Glutamatergic neuron (in vitro differentiated cells): ENCODE measurements at regions not wholly inside any gene's neighbourhood (a gene's known extent, or its start where the extent isn't known, plus 50 kb on each side); places are given as distances from the start of the nearest gene placed in this dataset.
"Not testable (repeated sequence)": the region's sequence is repeated elsewhere in the genome, so short reads cannot be mapped to it uniquely, and the experiment has no call there.

Experiments used
- DNase-seq: peaks from one replicate; pipeline ENCODE4 v3.0.0; 2022
- H3K27ac Mint-ChIP-seq: one replicate; pipeline ENCODE4 v1.8.0; 2020; ENCODE audit warnings: mild to moderate bottlenecking, mixed read lengths, inconsistent platforms; ENCODE audit not compliant: unreplicated experiment
- H3K27me3 Mint-ChIP-seq: one replicate; pipeline ENCODE4 v1.8.0; 2020; ENCODE audit warnings: mild to moderate bottlenecking, moderate library complexity, mixed read lengths, inconsistent platforms; ENCODE audit not compliant: unreplicated experiment
- H3K36me3 Mint-ChIP-seq: one replicate; pipeline ENCODE4 v1.8.0; 2020; ENCODE audit warnings: mild to moderate bottlenecking, mixed read lengths, inconsistent platforms; ENCODE audit not compliant: unreplicated experiment
- H3K4me1 Mint-ChIP-seq: one replicate; pipeline ENCODE4 v1.8.0; 2020; ENCODE audit warnings: mild to moderate bottlenecking, low read depth, mixed read lengths, inconsistent platforms; ENCODE audit not compliant: unreplicated experiment
- H3K4me3 Mint-ChIP-seq: one replicate; pipeline ENCODE4 v1.8.0; 2020; ENCODE audit warnings: mild to moderate bottlenecking, mixed read lengths, inconsistent platforms; ENCODE audit not compliant: unreplicated experiment
- H3K9me3 Mint-ChIP-seq: one replicate; pipeline ENCODE4 v1.8.0; 2020; ENCODE audit warnings: mild to moderate bottlenecking, moderate library complexity, mixed read lengths, inconsistent platforms; ENCODE audit not compliant: unreplicated experiment
- TF ChIP-seq, protein P1 (sequence below): fragments of 200-600 bp; sonication (generic); IDR thresholded peaks from one replicate; pipeline ENCODE4 v1.5.0; 2021; ENCODE audit not compliant: partially characterized antibody, unreplicated experiment

DNA sequence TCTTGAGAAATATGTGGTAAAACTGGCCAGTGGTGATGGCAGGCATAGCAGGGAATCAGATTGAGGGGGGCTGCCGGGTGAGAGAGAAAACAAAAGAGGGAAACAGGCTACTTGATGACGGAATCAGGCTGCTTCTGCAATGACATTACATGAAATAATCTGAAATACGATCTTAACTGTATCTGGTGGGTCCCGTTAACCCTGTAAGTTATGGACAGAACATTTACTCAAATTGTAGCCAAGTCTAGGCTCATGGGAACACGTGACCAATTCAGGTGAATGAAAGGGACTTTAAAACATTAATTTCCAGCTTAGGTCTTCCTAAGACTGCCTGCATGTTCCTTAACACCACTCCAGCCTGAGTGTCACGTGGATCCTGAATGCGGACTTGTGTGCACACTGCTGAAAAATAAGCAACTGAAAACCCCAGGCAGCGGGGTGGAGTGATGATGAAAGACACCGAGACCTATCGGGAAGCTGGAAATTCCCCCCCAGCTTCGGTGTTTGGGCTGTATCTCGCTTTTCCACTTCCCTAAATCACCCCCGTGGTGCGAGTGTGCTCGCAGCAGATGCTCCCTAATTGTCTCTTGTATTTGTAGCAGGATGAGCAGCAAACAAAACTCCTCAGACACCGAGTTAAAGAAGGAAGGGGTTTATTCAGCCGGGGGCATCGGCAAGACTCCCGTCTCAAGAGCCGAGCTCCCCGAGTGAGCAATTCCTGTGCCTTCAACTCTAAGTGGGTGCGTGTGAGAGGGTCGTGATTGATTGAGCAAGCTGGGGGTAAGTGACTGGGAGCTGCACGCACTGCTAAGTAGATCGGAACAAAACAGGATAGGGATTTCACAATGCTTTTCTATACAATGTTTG is 145.0 kb upstream of the GRK3 start:
- Mint-ChIP-seq H3K4me3 (peak overlapping the region; percentile 55), H3K36me3 (peaks cover 6% of the 10 kb centered on the region), H3K27me3 (peaks cover 24% of the 10 kb centered on the region), H3K9me3 (peaks cover 11% of the 10 kb centered on the region), H3K27ac (no peak overlapping the region), H3K4me1 (peaks cover 9% of the 10 kb centered on the region)
- DNase-seq, result no peak
- TF ChIP-seq, protein P1, sequence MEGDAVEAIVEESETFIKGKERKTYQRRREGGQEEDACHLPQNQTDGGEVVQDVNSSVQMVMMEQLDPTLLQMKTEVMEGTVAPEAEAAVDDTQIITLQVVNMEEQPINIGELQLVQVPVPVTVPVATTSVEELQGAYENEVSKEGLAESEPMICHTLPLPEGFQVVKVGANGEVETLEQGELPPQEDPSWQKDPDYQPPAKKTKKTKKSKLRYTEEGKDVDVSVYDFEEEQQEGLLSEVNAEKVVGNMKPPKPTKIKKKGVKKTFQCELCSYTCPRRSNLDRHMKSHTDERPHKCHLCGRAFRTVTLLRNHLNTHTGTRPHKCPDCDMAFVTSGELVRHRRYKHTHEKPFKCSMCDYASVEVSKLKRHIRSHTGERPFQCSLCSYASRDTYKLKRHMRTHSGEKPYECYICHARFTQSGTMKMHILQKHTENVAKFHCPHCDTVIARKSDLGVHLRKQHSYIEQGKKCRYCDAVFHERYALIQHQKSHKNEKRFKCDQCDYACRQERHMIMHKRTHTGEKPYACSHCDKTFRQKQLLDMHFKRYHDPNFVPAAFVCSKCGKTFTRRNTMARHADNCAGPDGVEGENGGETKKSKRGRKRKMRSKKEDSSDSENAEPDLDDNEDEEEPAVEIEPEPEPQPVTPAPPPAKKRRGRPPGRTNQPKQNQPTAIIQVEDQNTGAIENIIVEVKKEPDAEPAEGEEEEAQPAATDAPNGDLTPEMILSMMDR, result no peak

DNA sequence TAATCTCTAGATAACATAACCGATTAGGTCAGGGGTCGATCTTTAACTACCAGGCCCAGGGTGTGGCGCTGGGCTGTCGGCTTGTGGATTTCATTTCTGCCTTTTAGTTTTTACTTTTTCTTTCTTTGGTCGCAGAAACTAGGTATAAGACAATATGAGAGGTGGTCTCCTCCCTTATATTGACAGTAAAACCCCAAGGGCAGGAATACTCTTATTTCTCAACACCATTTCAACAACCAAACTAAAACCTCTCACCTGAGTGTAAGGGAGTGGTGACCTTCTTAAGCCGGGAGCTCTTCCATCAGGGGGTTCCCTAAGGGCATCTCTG is 144.4 kb upstream of the GRK3 start:
- peaks cover 22% of the 10 kb centered on the region for H3K27me3 Mint-ChIP-seq
- not testable (repeated sequence) for DNase-seq, H3K4me1 Mint-ChIP-seq, H3K27ac Mint-ChIP-seq, H3K36me3 Mint-ChIP-seq
- H3K4me3 Mint-ChIP-seq, result peak overlapping the region; percentile 55
- peaks cover 10% of the 10 kb centered on the region for H3K9me3 Mint-ChIP-seq

DNA sequence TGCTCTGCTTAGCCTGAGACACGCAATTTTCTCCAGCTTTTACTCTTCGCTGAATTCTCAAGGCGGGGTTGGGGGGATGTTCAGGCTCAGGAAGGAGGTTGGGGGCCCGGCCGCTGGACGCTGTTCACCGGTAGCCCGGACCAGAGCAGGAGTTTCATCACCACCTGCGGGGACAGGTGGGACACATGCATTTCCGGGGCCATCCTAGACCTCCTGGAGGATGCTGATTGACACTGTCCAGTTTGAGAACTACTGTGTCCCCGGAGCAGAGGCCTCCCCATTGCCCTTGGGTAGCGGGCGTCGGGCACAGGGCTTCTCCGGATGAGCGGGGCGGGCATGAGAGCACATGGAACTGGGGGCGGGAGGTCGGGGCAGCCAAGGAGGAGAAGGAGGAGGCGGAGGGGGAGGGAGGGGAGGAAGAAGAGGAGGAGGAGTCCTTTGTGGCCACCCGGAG is 144.0 kb upstream of the GRK3 start:
- H3K9me3 Mint-ChIP-seq, result peaks cover 6% of the 10 kb centered on the region
- H3K27me3 Mint-ChIP-seq, result peaks cover 22% of the 10 kb centered on the region
- DNase-seq, result no peak

DNA sequence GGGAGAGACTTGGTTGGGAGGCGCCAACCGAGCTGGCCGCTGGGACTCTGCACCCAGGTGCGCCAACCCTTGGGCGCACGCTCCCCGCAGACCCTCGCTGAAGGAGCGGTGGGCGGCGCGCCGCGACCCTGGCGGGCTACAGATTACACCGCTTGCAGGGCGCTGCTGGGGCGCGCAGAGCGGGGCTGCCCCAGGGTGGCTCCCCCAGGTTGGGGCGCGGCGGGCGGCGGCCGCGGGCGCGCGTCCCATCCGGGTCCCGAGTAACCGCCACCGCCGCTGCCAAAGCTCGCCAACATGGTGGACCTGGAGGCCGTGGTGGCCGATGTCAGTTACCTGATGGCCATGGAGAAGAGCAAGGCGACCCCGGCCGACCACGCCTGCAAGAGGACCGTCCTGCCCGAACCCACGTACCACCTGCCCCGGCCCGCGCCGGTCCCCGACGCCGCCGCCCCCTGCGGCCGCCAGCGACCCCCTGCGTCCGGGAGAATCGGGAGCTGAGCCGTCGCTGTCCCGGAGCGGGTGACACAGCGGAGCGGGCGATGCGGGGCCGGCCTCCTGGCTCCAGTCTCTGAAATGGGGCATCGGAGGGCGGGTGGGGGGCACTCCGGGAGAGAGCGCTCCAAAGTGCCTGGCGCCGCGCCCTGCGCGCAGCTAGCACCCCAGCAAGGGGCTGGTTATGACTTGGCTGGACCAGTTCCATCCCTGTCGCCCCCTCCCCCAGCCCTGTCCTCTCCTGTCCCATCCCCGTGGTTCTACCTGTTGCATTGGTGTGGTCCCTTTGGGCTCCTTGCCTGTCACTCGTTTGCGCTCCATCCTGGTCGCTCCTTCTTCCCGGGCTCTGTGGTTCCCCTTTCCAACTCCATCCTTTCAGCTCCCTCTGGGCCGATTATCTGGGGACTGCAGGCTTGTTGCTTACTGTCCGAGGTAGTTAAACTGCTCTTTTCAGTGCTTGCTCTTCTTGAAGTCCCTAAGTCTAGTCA is 143.3 kb upstream of the GRK3 start:
- Mint-ChIP-seq H3K27ac (no peak overlapping the region), H3K27me3 (peaks cover 22% of the 10 kb centered on the region)
- peak; percentile 55 for DNase-seq

More for the DNA sequence above, 144.0 kb upstream of the GRK3 start:
- Mint-ChIP-seq H3K4me3 (peak overlapping the region; percentile 48), H3K4me1 (peaks cover 9% of the 10 kb centered on the region), H3K36me3 (peaks cover 6% of the 10 kb centered on the region), H3K27ac (no peak overlapping the region)
- TF ChIP-seq, protein P1, result no peak

More for the DNA sequence above, 143.3 kb upstream of the GRK3 start:
- Mint-ChIP-seq H3K4me1 (peaks cover 9% of the 10 kb centered on the region), H3K9me3 (peaks cover 6% of the 10 kb centered on the region), H3K4me3 (peak overlapping the region; percentile 92), H3K36me3 (peaks cover 6% of the 10 kb centered on the region)
- TF ChIP-seq, protein P1, result no peak
